NCI-H460 (cell line): ENCODE measurements at regions not wholly inside any gene's neighbourhood (a gene's known extent, or its start where the extent isn't known, plus 50 kb on each side); places are given as distances from the start of the nearest gene placed in this dataset.

Experiments
- DNase-seq: peaks from one replicate; pipeline ENCODE4 v3.0.0-alpha.2; 2016; ENCODE audit warnings: low read depth; ENCODE audit errors: extremely low read depth

GRCh38 chr2:8617590-8617989 is 64.3 kb upstream of the ID2 start:
- no peak for DNase-seq

DNA sequence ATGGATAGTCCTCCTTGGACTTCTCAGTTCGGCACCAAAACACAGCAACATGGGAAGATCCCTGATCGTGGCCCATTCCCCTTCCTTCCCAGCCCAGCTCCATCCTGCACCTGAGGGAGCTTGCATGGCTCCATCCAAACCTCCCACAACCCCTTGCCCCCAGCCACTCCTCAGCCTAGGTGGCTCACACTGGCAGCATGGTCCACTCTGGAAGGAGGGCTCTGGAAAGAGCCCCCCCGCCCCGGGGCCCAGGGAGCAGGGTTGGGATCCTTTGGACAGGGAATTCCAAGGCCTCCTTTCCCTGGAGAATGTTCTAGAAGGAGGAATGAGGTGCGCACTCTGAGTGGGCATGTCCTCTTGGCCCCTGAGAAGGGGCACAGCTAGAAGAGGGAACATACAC is 62.8 kb upstream of the ID2 start:
- no peak for DNase-seq

- DNase-seq = peak; percentile 9
Observed at GRCh38 chr2:8620611-8621382, 61.1 kb upstream of the ID2 start.

- no peak for DNase-seq
Observed at GRCh38 chr2:8622199-8622911, 59.5 kb upstream of the ID2 start.

- DNase-seq = no peak
Observed at GRCh38 chr2:8622924-8623465, 58.9 kb upstream of the ID2 start.

DNA sequence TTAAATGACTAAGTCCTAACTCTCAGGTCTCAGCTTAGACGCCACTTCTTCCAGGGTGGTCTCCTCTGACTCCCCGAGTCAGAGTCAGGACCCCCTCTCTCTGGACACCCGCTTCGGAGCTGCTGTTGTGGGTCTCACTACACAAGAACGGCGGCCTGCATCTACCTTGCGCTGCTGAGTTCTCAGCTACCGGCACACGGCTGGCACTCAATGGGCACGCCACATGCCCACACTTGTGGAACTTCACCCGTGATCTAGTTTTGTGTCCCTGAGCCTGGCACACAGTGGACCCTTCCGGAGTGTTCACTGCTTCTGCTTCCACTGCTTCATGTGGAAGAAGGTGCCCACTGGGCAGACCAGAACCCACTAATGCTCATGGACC is 58.3 kb upstream of the ID2 start:
- DNase-seq = no peak

- DNase-seq = no peak
Observed at GRCh38 chr2:8623958-8624591, 57.8 kb upstream of the ID2 start.

- no peak for DNase-seq
Observed at GRCh38 chr2:8624855-8625398, 56.9 kb upstream of the ID2 start.

DNA sequence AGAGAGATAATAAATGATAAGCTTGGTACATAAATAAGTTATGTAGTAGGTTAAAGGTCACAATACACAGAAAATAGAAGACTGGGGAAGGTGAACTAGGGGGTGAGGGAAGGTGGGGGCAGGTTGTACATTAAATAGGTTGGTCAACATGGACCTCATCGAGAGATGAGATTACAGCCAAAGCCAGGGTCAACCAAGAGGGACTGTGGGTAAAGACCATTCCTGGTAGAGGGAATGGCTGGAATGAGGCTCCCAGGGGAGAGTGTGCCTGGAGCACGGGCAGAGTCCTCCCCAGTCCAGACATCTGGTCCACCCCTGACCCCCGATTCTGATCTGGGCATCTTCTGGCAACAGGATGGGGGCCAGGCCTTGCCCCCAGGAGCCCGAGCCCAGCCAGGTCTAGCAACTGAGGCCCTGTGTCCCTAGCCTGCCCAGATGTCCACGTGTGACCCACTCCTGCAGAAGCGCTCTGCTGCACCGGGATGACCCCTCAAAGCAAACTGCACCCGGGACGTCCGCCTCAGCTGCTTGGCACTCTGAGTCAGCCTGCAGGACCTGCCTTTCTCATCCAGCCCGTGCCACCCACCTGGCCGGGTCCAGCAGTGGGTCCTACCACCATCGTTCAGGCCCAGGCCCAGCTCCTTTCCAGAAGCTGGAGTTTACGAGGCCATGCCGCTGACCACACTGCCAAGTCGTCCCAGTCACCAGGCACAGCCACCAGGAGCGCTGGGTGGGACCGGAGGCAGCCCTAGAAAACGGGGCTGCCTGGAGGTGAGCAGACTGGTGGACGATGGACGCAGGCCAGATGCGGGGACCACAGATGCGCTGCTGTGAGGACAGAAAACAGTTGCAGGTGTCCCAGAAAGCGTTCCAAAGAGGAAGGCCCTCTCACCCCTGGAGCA is 56.2 kb upstream of the ID2 start:
- DNase-seq = no peak

DNA sequence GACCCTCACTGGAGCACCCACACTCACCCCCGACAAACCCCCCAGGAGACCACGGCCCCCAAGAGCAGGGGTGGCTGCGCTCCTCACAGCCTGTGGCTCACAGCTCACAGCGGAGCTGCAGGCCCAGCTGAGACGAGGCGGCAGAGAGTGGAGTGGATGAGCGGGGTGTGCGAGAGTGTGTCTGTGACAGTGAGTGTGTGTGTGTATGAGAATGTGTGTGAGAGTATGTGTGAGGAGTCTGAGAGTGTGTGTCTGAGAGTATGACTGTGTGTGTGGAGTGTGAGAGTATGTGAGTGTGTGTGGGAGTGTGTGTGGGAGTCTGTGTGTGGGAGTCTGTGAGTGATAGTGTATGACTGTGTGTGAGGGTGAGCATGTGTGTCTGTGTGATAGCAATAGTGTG is 55.3 kb upstream of the ID2 start:
- no peak for DNase-seq

DNA sequence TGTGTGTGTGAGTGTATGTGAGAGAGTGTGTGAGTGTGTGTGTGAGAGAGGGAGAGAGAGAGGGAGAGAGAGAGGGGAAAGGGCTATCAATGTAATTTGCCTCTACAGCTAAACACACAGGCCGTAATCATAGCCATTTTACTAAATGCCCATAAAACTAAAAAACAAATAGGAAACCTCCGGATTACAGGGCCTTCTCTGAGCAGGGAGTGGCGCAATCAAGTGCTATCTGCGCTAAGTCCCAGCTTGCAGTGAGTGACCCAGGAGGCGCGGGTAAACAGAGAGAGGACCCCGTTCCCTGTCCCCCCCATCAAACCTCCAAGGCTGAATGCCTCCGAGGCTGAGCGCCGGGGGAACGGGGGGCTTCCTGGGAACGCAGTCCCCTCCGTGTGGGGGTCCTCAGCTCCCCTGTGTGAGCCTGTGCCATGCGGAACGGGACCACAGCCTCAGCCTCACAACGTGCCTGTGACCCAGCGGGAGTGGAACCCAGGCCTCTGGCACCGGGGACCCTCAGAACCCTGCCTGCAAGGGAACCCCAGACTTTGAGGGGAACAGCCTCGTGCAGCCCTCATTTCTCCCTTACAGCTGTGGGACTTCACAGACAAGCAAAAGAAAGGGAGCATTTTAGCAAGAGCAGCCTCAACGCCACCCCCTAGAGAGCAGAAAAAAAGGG is 54.7 kb upstream of the ID2 start:
- DNase-seq = no peak

- DNase-seq = no peak
Observed at GRCh38 chr2:8627692-8628085, 54.2 kb upstream of the ID2 start.

- no peak for DNase-seq
Observed at GRCh38 chr2:8628179-8628865, 53.5 kb upstream of the ID2 start.

- DNase-seq = no peak
Observed at GRCh38 chr2:8628866-8629209, 53.0 kb upstream of the ID2 start.

DNA sequence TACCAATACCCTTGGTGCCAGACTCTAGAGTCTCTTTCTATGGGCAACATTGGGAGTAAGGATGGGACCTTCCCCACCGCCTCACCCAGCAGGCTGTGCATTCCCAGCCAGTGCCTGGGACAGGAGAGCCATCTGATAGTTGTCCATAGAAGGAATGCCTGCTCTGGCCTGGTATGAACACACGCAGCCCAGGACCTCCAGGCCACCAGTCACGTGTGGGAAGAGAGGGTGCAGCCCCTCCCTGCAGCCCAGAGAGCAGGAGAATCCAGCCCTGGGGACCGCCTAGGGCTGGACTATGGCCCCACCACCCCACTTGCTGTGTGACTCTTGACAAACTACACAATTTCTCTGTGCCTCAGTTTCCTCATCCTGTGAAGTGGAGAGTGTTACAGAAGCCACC is 52.5 kb upstream of the ID2 start:
- no peak for DNase-seq

DNA sequence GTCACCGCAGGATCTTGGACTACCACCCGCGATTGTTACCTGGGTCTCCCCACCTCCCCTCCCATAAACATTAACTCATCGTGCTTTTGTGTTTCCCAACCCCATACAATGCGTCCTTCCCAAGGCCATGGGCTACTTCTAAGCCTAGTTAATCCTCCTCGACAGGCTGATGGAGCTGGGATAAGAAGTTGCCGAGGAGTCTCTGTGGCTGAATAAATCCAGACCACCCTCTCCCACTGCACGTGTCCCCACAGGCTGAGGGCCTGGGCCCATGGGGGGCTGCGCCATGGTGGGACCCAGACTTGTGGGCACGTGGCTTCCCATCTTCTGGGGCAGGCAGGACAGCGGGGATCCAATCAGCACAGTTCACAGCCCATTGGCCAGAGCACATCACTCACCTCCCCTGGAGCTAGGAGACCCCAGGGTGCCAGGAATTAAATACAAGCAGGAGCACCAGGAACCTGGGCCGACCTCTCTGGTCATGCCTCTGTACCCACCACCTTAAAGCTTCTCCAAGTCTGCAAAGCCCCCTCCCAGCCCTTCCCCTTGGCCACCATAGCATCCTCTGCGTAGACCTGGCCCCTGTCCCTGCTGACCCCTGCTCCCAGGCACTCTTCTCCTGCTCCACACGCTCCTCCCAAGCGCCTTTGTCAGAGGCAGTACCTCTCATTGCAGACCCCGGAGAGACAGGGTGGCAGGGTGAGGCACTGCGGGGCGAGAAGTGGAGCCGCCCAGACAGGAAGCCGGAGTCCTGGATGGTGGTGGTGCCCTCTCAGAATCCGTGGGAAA is 51.0 kb upstream of the ID2 start:
- no peak for DNase-seq

DNA sequence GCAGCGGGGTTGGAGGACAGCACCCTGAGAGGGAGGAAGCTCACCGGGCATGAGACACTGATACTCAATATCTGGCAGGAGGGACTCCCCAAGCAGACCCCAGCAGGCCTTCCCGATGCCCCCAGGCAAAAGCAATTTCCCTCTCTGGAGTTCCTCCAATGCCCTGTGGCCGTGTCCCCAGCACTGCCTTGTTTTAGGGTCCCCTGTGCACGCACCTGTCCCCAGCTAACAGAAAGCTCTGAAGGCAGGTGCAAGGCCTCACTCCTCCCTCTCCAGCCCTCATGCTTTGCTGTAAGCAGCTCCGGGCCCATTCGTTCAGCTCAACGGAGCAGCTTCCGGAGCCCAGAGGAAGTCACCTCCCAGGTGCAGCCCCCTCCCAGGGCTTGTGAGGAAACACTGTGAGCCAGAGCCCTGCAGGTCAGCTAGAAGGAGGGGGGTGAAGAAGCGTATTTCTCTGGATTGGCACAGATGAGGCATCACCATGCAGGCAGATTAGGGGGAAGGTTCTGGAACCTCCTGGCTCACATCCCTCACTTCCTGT is 50.3 kb upstream of the ID2 start:
- no peak for DNase-seq
